Lung microvascular endothelial cell (primary cell): ENCODE measurements at regions not wholly inside any gene's neighbourhood (a gene's known extent, or its start where the extent isn't known, plus 50 kb on each side); places are given as distances from the start of the nearest gene placed in this dataset.

Source experiments
- DNase-seq, 2 donors: peaks; one replicate each; pipeline versions ENCODE4 v3.0.0 to v3.0.0-alpha.2; 2010; ENCODE audit warnings: low read depth in 2 of 2

DNA sequence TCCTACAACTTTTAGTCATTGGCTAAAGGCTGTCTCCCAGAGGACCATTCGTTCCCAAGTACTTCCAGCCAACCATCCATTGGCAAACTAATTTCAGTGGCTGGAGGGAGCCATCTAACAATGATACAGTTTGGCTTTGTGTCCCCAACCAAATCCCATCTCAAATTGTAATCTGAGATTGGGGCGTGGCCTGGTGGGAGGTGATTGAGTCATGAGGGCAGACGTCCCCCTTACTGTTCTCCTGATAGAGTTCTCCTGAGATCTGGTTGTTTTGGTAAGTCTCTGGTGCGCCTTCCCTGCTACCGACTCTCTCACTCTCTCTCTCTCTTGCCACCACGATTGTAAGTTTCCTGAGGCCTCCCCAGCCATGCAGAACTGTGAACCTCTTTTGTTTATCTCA, 99.7 kb upstream of the FUT8 start:
- DNase-seq, result no peak

DNA sequence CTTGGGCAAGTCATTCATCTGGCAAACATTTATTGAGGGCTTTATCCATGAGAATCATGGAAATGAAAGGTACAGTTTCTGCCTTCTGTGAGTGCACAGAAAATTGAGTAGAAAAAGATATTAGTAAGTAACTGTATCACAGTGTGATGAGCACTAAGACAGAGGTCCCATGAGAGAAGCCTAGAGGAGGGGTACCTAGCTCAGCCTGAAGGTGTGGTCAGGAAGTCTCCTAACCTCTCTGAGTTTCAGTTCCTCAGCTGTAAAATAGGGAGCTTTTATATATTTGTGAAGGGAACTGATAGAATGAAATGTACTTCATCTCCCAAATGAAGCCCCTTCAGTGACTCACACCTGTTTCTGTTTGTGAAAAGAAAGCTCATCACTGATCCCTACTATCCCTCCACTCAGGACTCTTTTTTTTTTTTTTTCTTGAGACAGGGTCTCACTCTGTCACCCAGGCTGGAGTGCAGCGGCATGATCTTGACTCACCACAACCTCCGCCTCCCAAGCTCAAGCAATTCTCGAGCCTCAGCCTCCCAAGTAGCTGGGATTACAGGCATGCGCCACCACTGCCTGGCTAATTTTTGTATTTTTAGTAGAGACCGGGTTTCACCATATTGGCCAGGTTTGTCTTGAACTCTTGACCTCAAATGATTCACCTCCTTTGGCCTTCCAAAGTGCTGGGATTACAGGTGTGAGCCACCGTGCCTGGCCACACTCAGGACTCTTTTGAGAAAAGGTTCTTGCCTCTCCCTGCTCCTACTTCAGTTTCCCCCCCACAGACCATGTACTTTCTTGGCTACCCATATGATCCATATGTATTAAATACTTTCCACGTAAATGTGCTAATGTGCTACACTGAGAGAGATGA, 93.7 kb upstream of the FUT8 start:
- no peak for DNase-seq

GRCh38 chr14:65320661-65321308, 91.7 kb upstream of the FUT8 start:
- no peak for DNase-seq

DNA sequence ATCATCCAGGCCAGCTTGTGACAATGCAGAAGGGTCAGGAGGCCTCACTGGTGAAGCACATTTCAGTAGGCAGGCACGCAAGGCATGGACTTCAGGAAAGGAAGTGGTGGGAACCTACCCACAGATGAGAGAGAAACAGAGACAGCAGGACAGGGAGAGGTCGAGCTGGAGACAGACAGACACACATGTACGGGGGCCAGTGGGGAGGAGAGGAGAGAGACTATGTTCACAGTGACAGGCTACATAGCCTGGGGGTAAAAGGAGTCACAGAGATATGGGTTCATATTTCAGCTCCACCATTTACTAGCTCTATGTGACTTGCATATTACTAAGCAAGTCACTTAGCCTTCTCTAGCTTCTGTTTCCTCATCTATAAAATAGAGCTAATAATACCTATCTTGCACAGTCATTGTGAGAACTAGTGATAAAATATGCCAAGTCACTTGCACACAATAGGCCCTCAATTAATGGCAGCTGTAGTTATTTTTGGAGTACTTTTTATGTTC, 91.1 kb upstream of the FUT8 start:
- no peak for DNase-seq

GRCh38 chr14:65329481-65329880, 83.0 kb upstream of the FUT8 start:
- no peak for DNase-seq

GRCh38 chr14:65329911-65330310, 82.6 kb upstream of the FUT8 start:
- no peak for DNase-seq

- DNase-seq, result no peak
Measured at GRCh38 chr14:65330416-65330815, 82.1 kb upstream of the FUT8 start.

DNA sequence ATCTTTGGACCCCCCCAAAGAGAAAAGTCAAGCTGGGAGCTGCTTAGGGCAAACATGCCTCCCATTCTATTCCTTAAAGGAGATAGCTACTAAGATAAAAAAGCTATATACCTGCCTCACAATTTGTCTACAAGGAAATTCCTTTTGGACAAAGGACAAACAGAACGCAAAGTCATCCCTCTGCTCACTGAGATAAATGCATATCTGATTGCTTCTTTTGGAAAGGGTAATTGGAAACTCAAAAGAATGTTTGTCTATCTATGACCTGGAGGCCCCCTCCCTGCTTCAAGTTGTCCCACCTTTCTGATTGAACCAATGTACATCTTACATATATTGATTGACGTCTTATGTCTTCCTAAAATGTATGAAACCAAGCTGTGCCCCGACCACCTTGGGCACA, 80.9 kb upstream of the FUT8 start:
- no peak for DNase-seq

GRCh38 chr14:65332141-65332871, 80.2 kb upstream of the FUT8 start:
- DNase-seq, result peak in 1 of 2 donors; percentile 71

DNA sequence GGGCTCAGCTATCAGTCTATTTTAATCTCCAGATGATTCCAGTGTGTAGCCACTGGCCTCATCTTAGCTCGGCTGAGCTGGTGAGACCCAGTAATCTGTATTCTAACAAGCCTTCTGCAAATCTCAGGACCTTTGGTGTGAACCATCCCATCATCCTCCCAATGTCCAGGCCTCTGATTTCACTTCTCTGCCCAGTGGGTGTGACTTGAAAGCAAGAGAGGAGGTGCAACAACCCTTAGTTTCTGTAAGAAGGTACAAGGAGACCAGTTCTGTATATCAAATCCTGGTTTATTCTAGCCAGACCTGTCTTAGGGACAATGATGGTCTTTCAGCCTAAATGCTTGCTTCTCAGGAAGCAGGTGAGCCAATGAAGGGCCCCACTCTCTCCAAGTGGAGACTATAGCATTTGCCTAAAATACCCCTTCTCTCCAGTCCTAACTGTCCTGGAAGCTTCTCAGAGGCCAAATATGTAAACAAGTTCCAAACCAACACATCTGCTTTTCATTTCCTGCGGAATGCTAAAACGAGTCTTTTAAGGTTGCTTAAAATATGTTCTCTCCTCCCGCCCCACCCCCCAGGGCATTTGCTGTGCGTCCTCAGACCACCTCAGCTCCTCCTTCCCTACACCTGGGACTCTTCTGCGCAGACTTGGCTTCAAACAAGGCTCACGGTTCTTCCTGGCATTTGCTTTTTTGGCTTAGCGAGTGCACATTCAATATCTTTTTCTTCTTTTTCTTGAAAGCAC, 78.4 kb upstream of the FUT8 start:
- no peak for DNase-seq

GRCh38 chr14:65334765-65335410, 77.6 kb upstream of the FUT8 start:
- no peak for DNase-seq

GRCh38 chr14:65335411-65335947, 77.1 kb upstream of the FUT8 start:
- no peak for DNase-seq

GRCh38 chr14:65336191-65336591, 76.3 kb upstream of the FUT8 start:
- DNase-seq, result peak in 1 of 2 donors; percentile 50

DNA sequence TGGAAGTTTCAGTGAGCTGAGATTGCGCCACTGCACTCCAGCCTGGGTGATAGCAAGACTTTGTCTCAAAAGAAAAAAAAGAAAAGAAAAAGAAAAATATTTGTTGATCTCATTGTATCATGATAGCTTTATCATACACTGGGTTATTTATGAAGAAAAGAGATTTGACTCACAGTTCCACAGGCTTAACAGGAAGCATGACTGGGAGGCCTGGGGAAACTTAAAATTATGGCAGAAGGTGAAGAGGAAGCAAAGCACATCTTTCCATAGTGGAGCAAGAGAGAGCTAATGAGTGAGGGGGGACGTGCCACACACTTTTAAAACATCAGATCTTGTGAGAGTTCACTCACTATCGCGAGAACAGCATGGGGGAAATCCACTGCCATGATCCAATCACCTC, 72.7 kb upstream of the FUT8 start:
- DNase-seq, result peak in 1 of 2 donors; percentile 47

DNA sequence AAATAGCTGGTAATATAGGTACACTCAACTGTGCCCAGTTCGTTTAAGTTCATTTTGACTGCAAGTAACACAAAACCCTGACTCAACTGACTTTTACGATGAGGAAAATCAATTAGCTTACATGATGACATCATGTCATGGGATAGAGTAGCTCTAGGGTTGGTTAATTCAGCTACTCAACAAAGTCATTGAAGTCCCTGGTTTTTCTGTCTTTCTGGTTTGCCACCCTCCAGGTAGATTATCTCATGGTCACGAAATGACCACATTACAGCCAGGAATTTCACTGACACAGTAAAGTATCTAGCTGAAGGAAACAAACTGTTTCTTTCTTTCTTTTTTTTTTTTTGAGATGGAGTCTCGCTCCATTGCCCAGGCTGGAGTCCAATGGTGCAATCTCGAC, 68.5 kb upstream of the FUT8 start:
- no peak for DNase-seq

DNA sequence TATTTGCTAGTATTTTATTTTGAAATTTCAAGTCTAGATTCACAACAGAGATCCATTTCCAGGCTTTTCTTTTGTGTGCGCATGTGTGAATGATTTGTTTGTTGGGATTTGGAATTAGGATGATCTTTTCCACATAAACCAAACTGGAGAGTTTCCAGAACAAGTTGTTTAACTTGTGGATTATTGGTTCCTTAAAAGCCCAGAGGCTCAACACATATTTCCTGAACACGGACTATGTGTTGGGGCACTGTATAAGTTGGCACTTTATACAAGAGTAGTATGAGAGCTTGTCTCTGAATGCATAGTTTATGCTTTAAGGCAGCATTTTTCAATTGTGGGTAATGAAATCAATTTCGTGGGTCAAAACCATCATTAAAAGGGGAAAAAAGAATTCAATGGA, 67.3 kb upstream of the FUT8 start:
- no peak for DNase-seq

DNA sequence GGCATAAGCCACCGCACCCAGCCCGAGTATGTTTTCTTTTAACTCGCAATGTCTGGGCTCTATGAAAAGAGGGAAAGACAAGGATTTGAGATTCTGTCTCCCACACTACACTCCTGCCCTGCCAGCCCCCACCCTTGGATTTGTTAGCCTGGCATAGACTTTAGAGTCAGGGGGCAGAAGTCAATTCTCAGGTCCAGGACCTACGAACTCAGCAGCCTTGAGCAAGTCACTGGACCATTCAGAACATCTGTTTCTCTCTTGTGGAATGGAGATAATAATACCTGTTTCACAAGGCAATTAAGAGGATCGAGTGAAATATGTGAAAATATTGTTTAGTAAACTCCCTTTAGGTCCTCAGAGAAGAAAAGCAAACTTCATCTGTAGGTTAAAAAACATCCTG, 66.1 kb upstream of the FUT8 start:
- DNase-seq, result no peak

DNA sequence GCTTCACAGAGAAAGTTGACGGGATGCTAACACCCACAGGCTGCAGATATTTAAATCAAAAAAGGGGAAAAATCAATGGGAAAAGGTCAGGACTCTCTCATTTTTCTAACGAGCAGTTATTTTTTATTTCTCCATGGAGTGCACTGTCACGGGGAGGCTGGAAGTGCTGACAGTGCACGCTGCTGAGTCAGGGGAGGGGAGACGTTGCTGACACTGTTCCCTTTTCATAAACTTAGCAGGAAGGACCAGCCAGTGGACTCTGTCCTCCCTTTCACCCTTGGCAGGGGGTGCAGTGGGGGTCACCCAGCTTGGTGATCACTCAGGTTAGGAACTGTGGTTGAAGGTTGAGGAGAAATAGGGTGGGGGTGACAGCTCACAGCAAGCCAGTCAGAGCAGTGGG, 65.6 kb upstream of the FUT8 start:
- DNase-seq, result no peak

GRCh38 chr14:65348137-65348536, 64.4 kb upstream of the FUT8 start:
- DNase-seq, result no peak

- DNase-seq, result no peak
Measured at GRCh38 chr14:65349100-65349499, 63.4 kb upstream of the FUT8 start.
